ACHN (cell line): ENCODE measurements at regions not wholly inside any gene's neighbourhood (a gene's known extent, or its start where the extent isn't known, plus 50 kb on each side); places are given as distances from the start of the nearest gene placed in this dataset.
"Not testable (repeated sequence)": the region's sequence is repeated elsewhere in the genome, so short reads cannot be mapped to it uniquely, and the experiment has no call there.

Experiments used
- DNase-seq: peaks from one replicate; pipeline ENCODE4 v3.0.0-alpha.2; 2015
- in situ Hi-C: cut with HindIII; loops from 2 replicates; pipeline ENCODE4 v1.10.0; 2017; ENCODE audit warnings: low sequenced_read_pairs, low pct_ligation_motif_present, low pct_unique_long_range_greater_than_20kb

GRCh38 chr1:67482733-67483482 lies 52.7 kb upstream of the SERBP1 start:
- in situ Hi-C loops = no loop called here

GRCh38 chr1:67484492-67484891 lies 54.3 kb upstream of the SERBP1 start:
- DNase-seq = no peak
- in situ Hi-C loops = no loop called here

More at GRCh38 chr1:67482733-67483482, 52.7 kb upstream of the SERBP1 start:
- no peak for DNase-seq

GRCh38 chr1:67485046-67485811 lies 55.0 kb upstream of the SERBP1 start:
- no peak for DNase-seq
- in situ Hi-C loops = no loop called here

GRCh38 chr1:67489643-67490042 lies 59.4 kb upstream of the SERBP1 start:
- DNase-seq = no peak
- in situ Hi-C loops = no loop called here

GRCh38 chr1:67491280-67491679 lies 61.1 kb upstream of the SERBP1 start:
- DNase-seq = no peak
- in situ Hi-C loops = no loop called here

- in situ Hi-C loops = no loop called here
- DNase-seq = no peak
Measured at GRCh38 chr1:67493148-67493547, 62.9 kb upstream of the SERBP1 start.

- in situ Hi-C loops = no loop called here
- DNase-seq = no peak
Measured at GRCh38 chr1:67495327-67495726, 65.1 kb upstream of the SERBP1 start.

- DNase-seq = no peak
- in situ Hi-C loops = no loop called here
Measured at GRCh38 chr1:67496329-67496728, 66.1 kb upstream of the SERBP1 start.

GRCh38 chr1:67500413-67500959 lies 70.3 kb upstream of the SERBP1 start:
- in situ Hi-C loops = no loop called here
- peak; percentile 82 for DNase-seq

GRCh38 chr1:67503974-67504373 lies 73.8 kb upstream of the SERBP1 start:
- in situ Hi-C loops = no loop called here
- DNase-seq = no peak

- in situ Hi-C loops, DNase-seq: not testable (repeated sequence)
Measured at GRCh38 chr1:67513392-67514294, 83.4 kb upstream of the SERBP1 start.

- in situ Hi-C loops = no loop called here
- no peak for DNase-seq
Measured at GRCh38 chr1:67514300-67514699, 84.1 kb upstream of the SERBP1 start.

- no peak for DNase-seq
- in situ Hi-C loops = no loop called here
Measured at GRCh38 chr1:67514786-67515185, 84.6 kb upstream of the SERBP1 start.

GRCh38 chr1:67515324-67516080 lies 85.3 kb upstream of the SERBP1 start:
- no peak for DNase-seq
- in situ Hi-C loops = no loop called here

- DNase-seq = no peak
- in situ Hi-C loops = no loop called here
Measured at GRCh38 chr1:67517046-67517445, 86.8 kb upstream of the SERBP1 start.

- DNase-seq = no peak
- in situ Hi-C loops = no loop called here
Measured at GRCh38 chr1:67522001-67522441, 91.8 kb upstream of the SERBP1 start.

GRCh38 chr1:67522793-67523192 lies 92.6 kb upstream of the SERBP1 start:
- in situ Hi-C loops = no loop called here

More at GRCh38 chr1:67522793-67523192, 92.6 kb upstream of the SERBP1 start:
- DNase-seq = no peak
